IPS DF 6.9 (cell line): ENCODE measurements at regions not wholly inside any gene's neighbourhood (a gene's known extent, or its start where the extent isn't known, plus 50 kb on each side); places are given as distances from the start of the nearest gene placed in this dataset.
"Not testable (repeated sequence)": the region's sequence is repeated elsewhere in the genome, so short reads cannot be mapped to it uniquely, and the experiment has no call there.

Experiments
- DNase-seq: peaks from one replicate; pipeline ENCODE4 v3.0.0-alpha.2; 2013; ENCODE audit warnings: low read depth, low spot score
- H3K27ac ChIP-seq: one replicate; pipeline ENCODE4 v1.5.1; 2013; ENCODE audit warnings: low read length, control low read depth
- H3K27me3 ChIP-seq: 2 replicates; pipeline ENCODE4 v1.6.1; 2013; ENCODE audit warnings: mild to moderate bottlenecking, low read length; ENCODE audit not compliant: control insufficient read depth, insufficient read depth
- H3K36me3 ChIP-seq: 2 replicates; pipeline ENCODE4 v1.6.1; 2013; ENCODE audit warnings: low read length; ENCODE audit not compliant: control insufficient read depth, insufficient read depth
- H3K4me1 ChIP-seq: 2 replicates; pipeline ENCODE4 v1.6.1; 2013; ENCODE audit warnings: low read length; ENCODE audit not compliant: control insufficient read depth, insufficient read depth
- H3K4me3 ChIP-seq: 2 replicates; pipeline ENCODE4 v1.5.1; 2013; ENCODE audit warnings: mild to moderate bottlenecking, low read length
- H3K9me3 ChIP-seq: 2 replicates; pipeline ENCODE4 v1.6.1; 2013; ENCODE audit warnings: low read length, inconsistent platforms; ENCODE audit not compliant: control insufficient read depth, insufficient read depth
- WGBS: extraction: QIAGEN DNeasy Blood & Tissue Kit; methylation state at CpG from one replicate; pipeline ENCODE4 v1.1.7; 2013; ENCODE audit warnings: mixed read lengths, missing lambda C conversion rate; ENCODE audit not compliant: insufficient read length, insufficient coverage; 5-methylcytosine and 5-hydroxymethylcytosine counted together

DNA sequence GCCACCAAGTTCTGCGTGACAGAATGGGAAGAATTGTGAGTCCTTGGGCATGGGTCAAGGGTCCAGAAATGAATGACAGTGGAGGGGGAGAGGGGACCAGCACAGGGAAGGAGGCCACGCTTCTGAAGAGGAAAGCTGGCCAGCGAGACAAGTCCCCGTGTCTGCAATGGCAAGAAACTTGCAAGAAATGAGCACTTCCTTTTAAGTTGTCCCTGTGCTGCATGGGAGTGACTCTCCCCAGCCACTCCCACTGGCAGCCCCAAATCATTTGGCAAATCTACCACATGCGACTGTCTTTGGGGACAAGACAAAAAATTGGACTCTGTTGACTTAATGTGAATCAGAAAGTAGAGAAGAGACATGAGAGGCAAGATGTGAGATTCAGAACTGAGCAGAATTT is 242.2 kb upstream of the RREB1 start:
- WGBS, result no CpG with 5 or more reads among the region's 5 CpGs
- Histone ChIP-seq H3K36me3 (no peaks in the 10 kb centered on the region), H3K4me3 (no peak overlapping the region), H3K27ac (no peak overlapping the region), H3K4me1 (no peaks in the 10 kb centered on the region), H3K9me3 (no peaks in the 10 kb centered on the region), H3K27me3 (no peaks in the 10 kb centered on the region)
- DNase-seq, result no peak

- H3K9me3 ChIP-seq, result no peaks in the 10 kb centered on the region
- no peak for DNase-seq
- no peak overlapping the region for H3K27ac ChIP-seq
- no peak overlapping the region for H3K4me3 ChIP-seq
- no peaks in the 10 kb centered on the region for H3K4me1 ChIP-seq
- no CpG with 5 or more reads among the region's 7 CpGs for WGBS
- no peaks in the 10 kb centered on the region for H3K36me3 ChIP-seq
- H3K27me3 ChIP-seq, result no peaks in the 10 kb centered on the region
These were observed 240.9 kb upstream of the RREB1 start for GRCh38 chr6:6866656-6867403.

DNA sequence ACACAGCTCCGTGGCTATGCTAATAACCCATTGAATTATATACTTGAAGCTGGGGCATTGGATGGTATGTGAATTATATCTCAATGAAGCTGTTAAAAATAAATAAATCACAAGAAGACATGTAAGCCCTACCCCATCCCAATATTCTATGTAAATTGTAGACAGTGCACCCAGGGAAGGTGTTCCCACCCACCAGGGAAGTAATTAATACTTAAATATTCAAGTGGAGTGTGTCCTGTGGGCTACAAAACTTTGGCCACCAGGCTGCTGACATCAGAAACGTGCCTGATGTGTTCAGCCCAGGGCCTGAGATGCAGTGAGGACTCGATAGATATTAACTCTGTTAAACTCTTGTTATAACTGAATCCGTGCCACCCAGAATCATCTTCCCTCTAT is 240.4 kb upstream of the RREB1 start:
- Histone ChIP-seq H3K27me3 (no peaks in the 10 kb centered on the region), H3K4me3 (no peak overlapping the region), H3K9me3 (no peaks in the 10 kb centered on the region), H3K4me1 (no peaks in the 10 kb centered on the region), H3K36me3 (no peaks in the 10 kb centered on the region), H3K27ac (no peak overlapping the region)
- no CpG with 5 or more reads among the region's 4 CpGs for WGBS
- no peak for DNase-seq

DNA sequence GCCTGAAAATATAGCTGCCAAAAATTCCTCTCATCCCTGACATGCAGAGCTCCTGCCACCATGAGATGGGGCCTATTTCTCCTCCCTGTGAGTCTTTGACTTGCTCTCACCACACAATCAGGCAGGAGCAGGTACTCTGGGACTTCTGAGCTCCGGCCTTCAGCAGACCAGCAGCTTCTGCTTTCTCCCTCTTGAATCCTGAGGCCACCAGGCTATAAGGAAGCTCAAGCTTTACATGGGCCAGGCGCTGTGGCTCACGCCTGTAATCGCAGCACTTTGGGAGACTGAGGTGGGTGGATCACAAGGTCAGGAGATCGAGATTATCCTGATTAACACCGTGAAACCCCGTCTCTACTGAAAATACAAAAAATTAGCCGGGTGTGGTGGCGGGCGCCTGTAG is 238.7 kb upstream of the RREB1 start:
- H3K27ac ChIP-seq, result no peak overlapping the region
- H3K36me3 ChIP-seq, result no peaks in the 10 kb centered on the region
- WGBS, result no CpG with 5 or more reads among the region's 10 CpGs
- no peak for DNase-seq
- no peak overlapping the region for H3K4me3 ChIP-seq
- H3K27me3 ChIP-seq, result no peaks in the 10 kb centered on the region
- peaks cover 3% of the 10 kb centered on the region; the same call in 1 of the 2 replicates for H3K4me1 ChIP-seq
- no peaks in the 10 kb centered on the region for H3K9me3 ChIP-seq

- no peak for DNase-seq
- no peaks in the 10 kb centered on the region for H3K36me3 ChIP-seq
- WGBS, result no CpG with 5 or more reads among the region's 5 CpGs
These were observed 236.8 kb upstream of the RREB1 start for GRCh38 chr6:6870921-6871320.

GRCh38 chr6:6872459-6873344 is 235.1 kb upstream of the RREB1 start:
- Histone ChIP-seq H3K9me3 (no peaks in the 10 kb centered on the region), H3K36me3 (no peaks in the 10 kb centered on the region), H3K4me3 (no peak overlapping the region), H3K27me3 (no peaks in the 10 kb centered on the region), H3K4me1 (peaks cover 3% of the 10 kb centered on the region; the same call in 1 of the 2 replicates), H3K27ac (no peak overlapping the region)
- DNase-seq, result no peak
- no CpG with 5 or more reads among the region's 7 CpGs for WGBS

More at GRCh38 chr6:6870921-6871320, 236.8 kb upstream of the RREB1 start:
- Histone ChIP-seq H3K27me3 (no peaks in the 10 kb centered on the region), H3K4me3 (no peak overlapping the region), H3K27ac (no peak overlapping the region), H3K9me3 (no peaks in the 10 kb centered on the region), H3K4me1 (peaks cover 3% of the 10 kb centered on the region; the same call in 1 of the 2 replicates)

GRCh38 chr6:6873778-6874177 is 234.0 kb upstream of the RREB1 start:
- DNase-seq, result no peak
- Histone ChIP-seq H3K27ac (no peak overlapping the region), H3K4me1 (peaks cover 3% of the 10 kb centered on the region; the same call in 1 of the 2 replicates), H3K27me3 (no peaks in the 10 kb centered on the region), H3K4me3 (no peak overlapping the region), H3K9me3 (no peaks in the 10 kb centered on the region), H3K36me3 (no peaks in the 10 kb centered on the region)
- WGBS, result no CpG with 5 or more reads among the region's 6 CpGs

DNA sequence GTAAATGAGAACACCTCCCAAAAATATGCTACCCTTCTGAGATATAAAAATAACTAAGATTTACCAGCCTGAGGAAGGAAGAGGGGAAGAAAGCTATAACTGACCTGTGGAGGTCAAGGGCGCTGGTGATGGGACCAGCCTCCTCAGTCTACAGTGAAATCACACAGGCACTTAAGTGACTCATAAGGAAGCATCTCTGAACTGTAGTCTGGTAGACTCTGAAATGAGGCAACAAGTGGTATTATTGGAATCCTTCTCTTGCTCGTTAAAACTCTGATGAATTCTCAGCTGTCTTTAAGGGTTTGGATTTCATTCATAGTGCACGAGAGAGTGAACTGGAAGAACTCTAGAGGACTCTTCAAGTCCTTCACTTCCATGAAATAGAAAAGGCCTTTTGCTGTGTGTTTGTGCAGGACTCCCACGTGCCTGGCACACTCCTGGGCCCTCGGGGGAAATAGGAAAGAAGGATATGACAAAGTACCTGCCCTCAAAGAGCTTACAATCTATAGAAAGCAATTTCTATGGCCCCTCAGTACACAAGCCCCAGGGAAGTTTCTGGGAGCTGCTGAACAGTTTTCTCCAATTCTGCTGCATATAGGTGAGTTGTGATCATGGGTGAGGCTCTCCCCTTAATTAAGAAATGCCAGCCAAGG is 231.8 kb upstream of the RREB1 start:
- Histone ChIP-seq H3K9me3 (no peaks in the 10 kb centered on the region), H3K27ac (no peak overlapping the region), H3K4me1 (peaks cover 3% of the 10 kb centered on the region; the same call in 1 of the 2 replicates), H3K4me3 (no peak overlapping the region), H3K36me3 (no peaks in the 10 kb centered on the region), H3K27me3 (no peaks in the 10 kb centered on the region)
- no CpG with 5 or more reads among the region's 5 CpGs for WGBS
- no peak for DNase-seq

GRCh38 chr6:6877792-6878191 is 230.0 kb upstream of the RREB1 start:
- not testable (repeated sequence) for H3K27me3 ChIP-seq, H3K4me1 ChIP-seq, DNase-seq, H3K27ac ChIP-seq, H3K9me3 ChIP-seq, H3K4me3 ChIP-seq, H3K36me3 ChIP-seq
- WGBS, result no CpG with 5 or more reads among the region's 5 CpGs

DNA sequence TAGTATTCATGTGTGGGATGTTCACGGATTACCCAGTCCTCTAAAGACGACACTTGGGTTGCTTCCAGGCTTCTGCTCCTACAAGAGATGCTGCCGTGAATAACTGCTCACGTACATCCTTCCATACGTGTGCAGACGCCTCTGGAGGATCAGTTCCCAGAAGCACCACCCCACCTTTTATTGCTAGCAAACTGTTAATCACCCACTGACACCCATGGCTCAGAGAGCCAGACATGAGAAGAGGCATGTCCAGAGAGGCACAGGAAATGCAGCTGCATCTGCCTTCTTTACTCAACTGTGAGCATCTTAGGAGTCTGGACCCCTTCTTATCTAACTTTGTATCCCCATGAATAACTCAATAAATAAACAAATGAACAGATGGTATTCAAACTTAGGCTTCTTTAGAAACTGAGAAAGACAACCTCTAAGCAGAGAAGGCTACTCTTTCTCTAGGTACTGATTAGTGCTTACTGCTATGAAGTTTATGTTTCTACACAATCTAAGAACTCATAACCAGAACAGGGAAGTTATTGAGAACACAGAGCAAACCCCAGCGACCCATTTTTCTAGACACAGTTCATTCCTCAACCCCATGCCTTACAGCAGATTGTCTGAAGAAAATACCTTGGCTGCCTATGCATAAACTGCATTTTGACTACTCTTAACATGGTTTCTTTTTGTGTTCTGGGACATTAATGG is 228.7 kb upstream of the RREB1 start:
- H3K9me3 ChIP-seq, result no peaks in the 10 kb centered on the region
- no peak overlapping the region for H3K27ac ChIP-seq
- no peaks in the 10 kb centered on the region for H3K27me3 ChIP-seq
- H3K36me3 ChIP-seq, result no peaks in the 10 kb centered on the region
- no peak for DNase-seq
- no peak overlapping the region for H3K4me3 ChIP-seq
- H3K4me1 ChIP-seq, result no peaks in the 10 kb centered on the region
- WGBS, result no CpG with 5 or more reads among the region's 7 CpGs
